ENCODE measurements at regions not wholly inside any gene's neighbourhood (a gene's known extent, or its start where the extent isn't known, plus 50 kb on each side); places are given as distances from the start of the nearest gene placed in this dataset.

DNA sequence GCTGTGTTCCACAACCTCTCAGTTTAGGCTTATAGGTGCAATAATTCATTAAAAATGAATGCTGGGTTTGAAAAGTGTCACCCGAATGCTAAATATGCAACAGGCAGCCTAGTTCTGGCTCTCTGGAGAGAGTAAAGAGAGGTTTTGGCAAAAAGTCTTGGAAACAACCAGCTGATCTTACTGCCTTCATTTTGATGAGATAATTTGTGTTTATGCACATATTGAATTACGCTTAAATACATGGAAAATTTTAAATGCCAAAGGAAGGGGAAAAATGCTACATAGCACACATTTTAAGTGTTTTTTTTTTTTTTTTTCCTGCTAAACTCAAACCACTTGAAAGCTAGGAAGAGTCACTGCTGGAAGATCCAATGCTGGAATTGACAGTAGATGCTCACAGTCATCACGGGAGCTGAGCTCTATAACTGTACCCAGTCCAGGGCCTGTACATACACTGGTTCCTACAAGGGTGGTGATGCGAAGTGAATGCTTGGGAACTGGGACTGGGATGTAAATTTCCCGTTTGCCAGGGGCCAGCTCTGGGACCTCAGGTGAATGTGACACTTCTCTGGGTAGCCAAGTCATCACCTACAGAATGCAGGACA lies 151.5 kb downstream of the PFKFB3 start:
- Histone ChIP-seq H4K20me1 (replicated peaks; ENCODE audit: control insufficient read depth, extremely low read depth, insufficient read depth, low read length) (no peaks in the 10 kb centered on the region), H3K9ac (replicated peaks; ENCODE audit: extremely low read depth, insufficient read depth, low read length) (no peak overlapping the region), H3K36me3 (ENCODE audit: control insufficient read depth in 2 of 2, extremely low read depth in 1 of 2, insufficient read depth in 2 of 2, low read length in 2 of 2) (no peaks in the 10 kb centered on the region), H2AFZ (ENCODE audit: low read depth, low read length) (no peak overlapping the region), H3K4me2 (ENCODE audit: insufficient read depth, low read length) (no peak overlapping the region), H3K27me3 (ENCODE audit: control insufficient read depth in 2 of 2, insufficient read depth in 2 of 2, low read length in 2 of 2) (no peaks in the 10 kb centered on the region), H3K9me1 (replicated peaks; ENCODE audit: control insufficient read depth, extremely low read depth, insufficient read depth, low read length) (no peaks in the 10 kb centered on the region), H3K27ac (ENCODE audit: insufficient read depth, low read depth, low read length) (no peak overlapping the region), H3K9me3 (replicated peaks; ENCODE audit: control insufficient read depth, insufficient read depth, low read length) (no peaks in the 10 kb centered on the region), H3K4me1 (ENCODE audit: control insufficient read depth, extremely low read depth, insufficient read depth, low read length) (no peaks in the 10 kb centered on the region), H3K4me3 (replicated peaks in 1 of 3; ENCODE audit: insufficient read depth in 1 of 3, low read depth in 1 of 3, low read length in 3 of 3) (no peak overlapping the region), H3K79me2 (ENCODE audit: control insufficient read depth, insufficient read depth, low read length) (no peaks in the 10 kb centered on the region)
- ChIA-PET POLR2A (no interaction called here), CTCF (interaction anchor here (1.0 kb wide), 1 partner anchor 48 kb away, joined by 4 read pairs; no protein-coding TSS in a partner anchor)
- dilution Hi-C loops (cut with MboI; ENCODE audit: extremely low pct_ligation_motif_present, low sequenced_read_pairs) (no loop called here), intact Hi-C loops (cut with micrococcal nuclease) (no loop called here)
- FAIRE-seq, result no peak
- no peak for TF ChIP-seq FOS (IDR thresholded peaks at IDR 0.05; ENCODE audit: borderline replicate concordance, insufficient read depth, low read length)
- TF ChIP-seq POLR2A (IDR thresholded peaks at IDR 0.05; ENCODE audit: low read depth, low read length), result no peak
- BruUV-seq (replicated peaks), result no TSS peak
- DNase-seq (ENCODE audit: low read depth, low spot score), result no peak

GRCh38 chr10:6356280-6356793 lies 153.6 kb downstream of the PFKFB3 start:
- dilution Hi-C loops (cut with MboI; ENCODE audit: extremely low pct_ligation_motif_present, low sequenced_read_pairs) (no loop called here), intact Hi-C loops (cut with micrococcal nuclease) (no loop called here)
- TF ChIP-seq MYC (IDR thresholded peaks at IDR 0.05; ENCODE audit: low read depth, low read length) (no peak), FOS (IDR thresholded peaks at IDR 0.05; ENCODE audit: borderline replicate concordance, insufficient read depth, low read length) (no peak), GATA2 (IDR thresholded peaks at IDR 0.05; ENCODE audit: insufficient read depth, insufficient read length, low read depth, low read length) (no peak), POLR2A (IDR thresholded peaks at IDR 0.05; ENCODE audit: low read depth, low read length) (no peak), JUN (IDR thresholded peaks at IDR 0.05; ENCODE audit: borderline replicate concordance, insufficient read depth, insufficient read length, low read depth) (no peak), POLR2AphosphoS5 (IDR thresholded peaks at IDR 0.05; ENCODE audit: insufficient read depth, low read depth, low read length) (no peak), EZH2 (IDR thresholded peaks at IDR 0.05; ENCODE audit: borderline replicate concordance, low read depth, low read length, severe bottlenecking) (no peak)
- TF ChIP-seq, protein P1, sequence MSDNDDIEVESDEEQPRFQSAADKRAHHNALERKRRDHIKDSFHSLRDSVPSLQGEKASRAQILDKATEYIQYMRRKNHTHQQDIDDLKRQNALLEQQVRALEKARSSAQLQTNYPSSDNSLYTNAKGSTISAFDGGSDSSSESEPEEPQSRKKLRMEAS (IDR thresholded peaks at IDR 0.05; ENCODE audit: insufficient read depth, insufficient read length), result no peak
- TF ChIP-seq, protein P2, sequence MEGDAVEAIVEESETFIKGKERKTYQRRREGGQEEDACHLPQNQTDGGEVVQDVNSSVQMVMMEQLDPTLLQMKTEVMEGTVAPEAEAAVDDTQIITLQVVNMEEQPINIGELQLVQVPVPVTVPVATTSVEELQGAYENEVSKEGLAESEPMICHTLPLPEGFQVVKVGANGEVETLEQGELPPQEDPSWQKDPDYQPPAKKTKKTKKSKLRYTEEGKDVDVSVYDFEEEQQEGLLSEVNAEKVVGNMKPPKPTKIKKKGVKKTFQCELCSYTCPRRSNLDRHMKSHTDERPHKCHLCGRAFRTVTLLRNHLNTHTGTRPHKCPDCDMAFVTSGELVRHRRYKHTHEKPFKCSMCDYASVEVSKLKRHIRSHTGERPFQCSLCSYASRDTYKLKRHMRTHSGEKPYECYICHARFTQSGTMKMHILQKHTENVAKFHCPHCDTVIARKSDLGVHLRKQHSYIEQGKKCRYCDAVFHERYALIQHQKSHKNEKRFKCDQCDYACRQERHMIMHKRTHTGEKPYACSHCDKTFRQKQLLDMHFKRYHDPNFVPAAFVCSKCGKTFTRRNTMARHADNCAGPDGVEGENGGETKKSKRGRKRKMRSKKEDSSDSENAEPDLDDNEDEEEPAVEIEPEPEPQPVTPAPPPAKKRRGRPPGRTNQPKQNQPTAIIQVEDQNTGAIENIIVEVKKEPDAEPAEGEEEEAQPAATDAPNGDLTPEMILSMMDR (IDR thresholded peaks at IDR 0.05; ENCODE audit: extremely low read depth in 1 of 2, insufficient read depth in 1 of 2, low read depth in 1 of 2, low read length in 2 of 2), result no peak
- no peak overlapping the region for H3K4me2 ChIP-seq (ENCODE audit: insufficient read depth, low read length)
- H3K27ac ChIP-seq (ENCODE audit: insufficient read depth, low read depth, low read length), result no peak overlapping the region
- no peaks in the 10 kb centered on the region for H3K9me3 ChIP-seq (replicated peaks; ENCODE audit: control insufficient read depth, insufficient read depth, low read length)
- FAIRE-seq, result no peak
- H3K36me3 ChIP-seq (ENCODE audit: control insufficient read depth in 2 of 2, extremely low read depth in 1 of 2, insufficient read depth in 2 of 2, low read length in 2 of 2), result no peaks in the 10 kb centered on the region
- no peak overlapping the region for H3K4me3 ChIP-seq (replicated peaks in 1 of 3; ENCODE audit: insufficient read depth in 1 of 3, low read depth in 1 of 3, low read length in 3 of 3)
- ChIA-PET CTCF (no interaction called here), POLR2A (no interaction called here)
- no peaks in the 10 kb centered on the region for H3K79me2 ChIP-seq (ENCODE audit: control insufficient read depth, insufficient read depth, low read length)
- H3K4me1 ChIP-seq (ENCODE audit: control insufficient read depth, extremely low read depth, insufficient read depth, low read length), result no peaks in the 10 kb centered on the region
- DNase-seq (ENCODE audit: low read depth, low spot score), result no peak
- H3K9ac ChIP-seq (replicated peaks; ENCODE audit: extremely low read depth, insufficient read depth, low read length), result no peak overlapping the region
- no peaks in the 10 kb centered on the region for H4K20me1 ChIP-seq (replicated peaks; ENCODE audit: control insufficient read depth, extremely low read depth, insufficient read depth, low read length)
- H3K27me3 ChIP-seq (ENCODE audit: control insufficient read depth in 2 of 2, insufficient read depth in 2 of 2, low read length in 2 of 2), result peaks cover 0 to 3% of the 10 kb centered on the region in 2 experiments
- no peaks in the 10 kb centered on the region for H3K9me1 ChIP-seq (replicated peaks; ENCODE audit: control insufficient read depth, extremely low read depth, insufficient read depth, low read length)
- no peak overlapping the region for H2AFZ ChIP-seq (ENCODE audit: low read depth, low read length)
- BruUV-seq (replicated peaks), result no TSS peak

Measured in endothelial cell of umbilical vein (primary cell).